ENCODE measurements at regions not wholly inside any gene's neighbourhood (a gene's known extent, or its start where the extent isn't known, plus 50 kb on each side); places are given as distances from the start of the nearest gene placed in this dataset.

- Histone ChIP-seq H3K9me3 (replicated peaks; ENCODE audit: control insufficient read depth, insufficient read depth, low read length) (no peaks in the 10 kb centered on the region), H4K20me1 (ENCODE audit: control insufficient read depth, insufficient read depth) (no peaks in the 10 kb centered on the region), H3K27ac (ENCODE audit: control insufficient read depth, insufficient read depth) (peak overlapping the region; percentile 18; the same call in 1 of the 2 replicates), H3K4me3 (no peak overlapping the region), H3K4me1 (ENCODE audit: control insufficient read depth, insufficient read depth, low read length) (peaks cover 8% of the 10 kb centered on the region), H3K4me2 (ENCODE audit: control insufficient read depth, insufficient read depth) (peak overlapping the region; percentile 59), H3K79me2 (ENCODE audit: control insufficient read depth, insufficient read depth, low read length) (no peaks in the 10 kb centered on the region), H2AFZ (ENCODE audit: control insufficient read depth, low read depth, low read length) (peak overlapping the region; percentile 39; the same call in 1 of the 2 replicates), H3K27me3 (replicated peaks in 1 of 2; ENCODE audit: control insufficient read depth in 2 of 2, insufficient read depth in 2 of 2, low read length in 1 of 2) (no peaks in the 10 kb centered on the region), H3K9ac (ENCODE audit: control insufficient read depth, insufficient read depth, low read length) (no peak overlapping the region), H3K36me3 (ENCODE audit: control insufficient read depth in 2 of 2, insufficient read depth in 2 of 2, low read length in 1 of 2) (no peaks in the 10 kb centered on the region)
- ChIA-PET SMC1A (ENCODE audit: uncharacterized antibody, unreplicated experiment) (interaction anchor here (0.9 to 1.2 kb wide), 2 partner anchors 15 to 19 kb away, joined by 3 to 4 read pairs; no protein-coding TSS in a partner anchor), RAD21 (ENCODE audit: unreplicated experiment) (no interaction called here), POLR2A (no interaction called here), CTCF (interaction anchor here (1.3 kb wide), 1 partner anchor 9 kb away, joined by 3 read pairs; no protein-coding TSS in a partner anchor)
- TF ChIP-seq TBL1XR1 (IDR thresholded peaks at IDR 0.05; ENCODE audit: low read depth, low read length) = no peak
- TF ChIP-seq NFXL1 (IDR thresholded peaks at IDR 0.05; ENCODE audit: borderline replicate concordance) = no peak
- 0 out of 2 replicates have a peak, but pooled peaks have one; percentile 28 for TF ChIP-seq MEF2A (IDR thresholded peaks at IDR 0.05; ENCODE audit: insufficient read depth, low read depth, low read length)
- no peak for TF ChIP-seq HDAC2 (IDR thresholded peaks at IDR 0.05)
- peak; percentile 44; the same call in 1 of the 2 replicates for TF ChIP-seq NFIC (IDR thresholded peaks at IDR 0.05; ENCODE audit: low read depth, low read length)
- TF ChIP-seq ZZZ3 (IDR thresholded peaks at IDR 0.05; ENCODE audit: control insufficient read depth, insufficient read length, low read depth) = no peak
- TF ChIP-seq CBFB (IDR thresholded peaks at IDR 0.05; ENCODE audit: low read depth) = no peak
- TF ChIP-seq CREB1 (IDR thresholded peaks at IDR 0.05; ENCODE audit: low read depth) = 0 out of 2 replicates have a peak, but pooled peaks have one; percentile 25
- 0 out of 2 replicates have a peak, but pooled peaks have one; percentile 3 for TF ChIP-seq RUNX3 (IDR thresholded peaks at IDR 0.05; ENCODE audit: low read length)
- DNase-seq (ENCODE audit: low read depth, low spot score) (peak; percentile 15), ATAC-seq (peak; percentile 77), FAIRE-seq (peak; percentile 91)
- in situ Hi-C loops (cut with MboI) = no loop called here
- no TSS peak for BruUV-seq (replicated peaks)
- 2% methylated on average over 4 of the region's 4 CpGs for WGBS (ENCODE audit: insufficient coverage, insufficient replicate concordance, low lambda C conversion rate, missing lambda C conversion rate)
- intact Hi-C loops (cut with micrococcal nuclease; ENCODE audit: unreplicated experiment) = no loop called here
Observed at GRCh38 chr6:126718600-126719327, 378.8 kb downstream of the CENPW start.

- no peaks in the 10 kb centered on the region for H3K9me3 ChIP-seq (replicated peaks; ENCODE audit: control insufficient read depth, insufficient read depth, low read length)
- H3K4me1 ChIP-seq (ENCODE audit: control insufficient read depth, insufficient read depth, low read length) = peaks cover 8% of the 10 kb centered on the region
- no peak overlapping the region for H3K4me2 ChIP-seq (ENCODE audit: control insufficient read depth, insufficient read depth)
- no peak overlapping the region for H3K27ac ChIP-seq (ENCODE audit: control insufficient read depth, insufficient read depth)
- SMC1A ChIA-PET (ENCODE audit: uncharacterized antibody, unreplicated experiment) = no interaction called here
- no peaks in the 10 kb centered on the region for H3K36me3 ChIP-seq (ENCODE audit: control insufficient read depth in 2 of 2, insufficient read depth in 2 of 2, low read length in 1 of 2)
- in situ Hi-C loops (cut with MboI) = no loop called here
- POLR2A ChIA-PET = no interaction called here
- H3K4me3 ChIP-seq = no peak overlapping the region
- RAD21 ChIA-PET (ENCODE audit: unreplicated experiment) = no interaction called here
- no peaks in the 10 kb centered on the region for H3K79me2 ChIP-seq (ENCODE audit: control insufficient read depth, insufficient read depth, low read length)
- BruUV-seq (replicated peaks) = no TSS peak
- ATAC-seq = no peak
- H3K27me3 ChIP-seq (replicated peaks in 1 of 2; ENCODE audit: control insufficient read depth in 2 of 2, insufficient read depth in 2 of 2, low read length in 1 of 2) = no peaks in the 10 kb centered on the region
- intact Hi-C loops (cut with micrococcal nuclease; ENCODE audit: unreplicated experiment) = no loop called here
- H3K9ac ChIP-seq (ENCODE audit: control insufficient read depth, insufficient read depth, low read length) = no peak overlapping the region
- no peak for DNase-seq (ENCODE audit: low read depth, low spot score)
- FAIRE-seq = no peak
- no peak overlapping the region for H2AFZ ChIP-seq (ENCODE audit: control insufficient read depth, low read depth, low read length)
- H4K20me1 ChIP-seq (ENCODE audit: control insufficient read depth, insufficient read depth) = no peaks in the 10 kb centered on the region
- CTCF ChIA-PET = no interaction called here
- TF ChIP-seq NR2F1 (conservative IDR thresholded peaks at IDR 0.05) (no peak), CEBPB (IDR thresholded peaks at IDR 0.05; ENCODE audit: borderline replicate concordance in 1 of 2, low read depth in 2 of 2, low read length in 2 of 2) (no peak), CTCF (IDR thresholded peaks at IDR 0.05 in 2 of 3, conservative IDR thresholded peaks at IDR 0.05 in 1 of 3; ENCODE audit: control insufficient read depth in 2 of 3, extremely low read depth in 1 of 3, insufficient read depth in 1 of 3, low read depth in 3 of 3, low read length in 3 of 3) (no peak), NR2C2 (IDR thresholded peaks at IDR 0.05; ENCODE audit: borderline replicate concordance, control insufficient read depth, insufficient read length, low read depth) (no peak), BACH1 (IDR thresholded peaks at IDR 0.05; ENCODE audit: borderline replicate concordance) (no peak), POLR2AphosphoS5 (IDR thresholded peaks at IDR 0.05; ENCODE audit: low read length) (no peak)
Observed at GRCh38 chr6:126720304-126720703, 380.4 kb downstream of the CENPW start.

Data from GM12878 (cell line).